Testis (tissue), 2 donors: ENCODE measurements at regions not wholly inside any gene's neighbourhood (a gene's known extent, or its start where the extent isn't known, plus 50 kb on each side); places are given as distances from the start of the nearest gene placed in this dataset.

ENCODE experiments used
- POLR2A ChIP-seq: fragments of 450-650 bp; IDR thresholded peaks from one replicate; pipeline ENCODE4 v1.6.1; 2017; ENCODE audit warnings: antibody characterized with exemption, mild to moderate bottlenecking, moderate library complexity
- TF ChIP-seq, protein P1 (sequence below), 3 experiments: fragments of 450-650 bp in 2 of 3; fragments of 200-600 bp in 1 of 3; sonication (generic) in 1 of 3; IDR thresholded peaks; one replicate each; pipeline ENCODE4 v1.5.1; 2016 to 2019; ENCODE audit warnings: antibody characterized with exemption in 3 of 3, mild to moderate bottlenecking in 2 of 3, moderate library complexity in 1 of 3

- TF ChIP-seq, protein P1, sequence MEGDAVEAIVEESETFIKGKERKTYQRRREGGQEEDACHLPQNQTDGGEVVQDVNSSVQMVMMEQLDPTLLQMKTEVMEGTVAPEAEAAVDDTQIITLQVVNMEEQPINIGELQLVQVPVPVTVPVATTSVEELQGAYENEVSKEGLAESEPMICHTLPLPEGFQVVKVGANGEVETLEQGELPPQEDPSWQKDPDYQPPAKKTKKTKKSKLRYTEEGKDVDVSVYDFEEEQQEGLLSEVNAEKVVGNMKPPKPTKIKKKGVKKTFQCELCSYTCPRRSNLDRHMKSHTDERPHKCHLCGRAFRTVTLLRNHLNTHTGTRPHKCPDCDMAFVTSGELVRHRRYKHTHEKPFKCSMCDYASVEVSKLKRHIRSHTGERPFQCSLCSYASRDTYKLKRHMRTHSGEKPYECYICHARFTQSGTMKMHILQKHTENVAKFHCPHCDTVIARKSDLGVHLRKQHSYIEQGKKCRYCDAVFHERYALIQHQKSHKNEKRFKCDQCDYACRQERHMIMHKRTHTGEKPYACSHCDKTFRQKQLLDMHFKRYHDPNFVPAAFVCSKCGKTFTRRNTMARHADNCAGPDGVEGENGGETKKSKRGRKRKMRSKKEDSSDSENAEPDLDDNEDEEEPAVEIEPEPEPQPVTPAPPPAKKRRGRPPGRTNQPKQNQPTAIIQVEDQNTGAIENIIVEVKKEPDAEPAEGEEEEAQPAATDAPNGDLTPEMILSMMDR (IDR thresholded peaks at IDR 0.05) = no peak
- no peak for TF ChIP-seq POLR2A
Observed at GRCh38 chr4:161121451-161121850, 1042.3 kb downstream of the FSTL5 start.
